ENCODE measurements at regions not wholly inside any gene's neighbourhood (a gene's known extent, or its start where the extent isn't known, plus 50 kb on each side); places are given as distances from the start of the nearest gene placed in this dataset.

DNA sequence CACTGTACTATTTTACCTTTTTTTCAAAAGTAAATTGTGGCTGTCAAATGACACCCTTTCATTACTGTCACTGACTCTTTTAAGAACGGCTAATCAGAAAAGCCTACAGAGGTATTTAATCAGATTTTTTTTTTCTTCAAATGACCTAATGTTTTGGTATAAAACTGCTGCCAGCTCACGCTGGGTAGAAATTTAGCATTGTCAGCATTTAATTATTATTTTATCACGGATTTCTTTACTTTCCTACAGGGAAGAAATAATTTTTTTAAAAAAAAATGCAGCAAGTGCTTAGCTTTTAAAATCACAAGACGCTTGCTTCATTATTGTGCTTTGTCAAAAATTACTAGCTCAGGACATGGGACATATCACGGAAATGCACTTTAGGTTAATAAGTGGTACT, 149.1 kb upstream of the FOXN3 start:
- TF ChIP-seq, protein P1, sequence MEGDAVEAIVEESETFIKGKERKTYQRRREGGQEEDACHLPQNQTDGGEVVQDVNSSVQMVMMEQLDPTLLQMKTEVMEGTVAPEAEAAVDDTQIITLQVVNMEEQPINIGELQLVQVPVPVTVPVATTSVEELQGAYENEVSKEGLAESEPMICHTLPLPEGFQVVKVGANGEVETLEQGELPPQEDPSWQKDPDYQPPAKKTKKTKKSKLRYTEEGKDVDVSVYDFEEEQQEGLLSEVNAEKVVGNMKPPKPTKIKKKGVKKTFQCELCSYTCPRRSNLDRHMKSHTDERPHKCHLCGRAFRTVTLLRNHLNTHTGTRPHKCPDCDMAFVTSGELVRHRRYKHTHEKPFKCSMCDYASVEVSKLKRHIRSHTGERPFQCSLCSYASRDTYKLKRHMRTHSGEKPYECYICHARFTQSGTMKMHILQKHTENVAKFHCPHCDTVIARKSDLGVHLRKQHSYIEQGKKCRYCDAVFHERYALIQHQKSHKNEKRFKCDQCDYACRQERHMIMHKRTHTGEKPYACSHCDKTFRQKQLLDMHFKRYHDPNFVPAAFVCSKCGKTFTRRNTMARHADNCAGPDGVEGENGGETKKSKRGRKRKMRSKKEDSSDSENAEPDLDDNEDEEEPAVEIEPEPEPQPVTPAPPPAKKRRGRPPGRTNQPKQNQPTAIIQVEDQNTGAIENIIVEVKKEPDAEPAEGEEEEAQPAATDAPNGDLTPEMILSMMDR (IDR thresholded peaks at IDR 0.05; ENCODE audit: low read depth, low read length) = no peak
- no peak for TF ChIP-seq POLR2A (IDR thresholded peaks at IDR 0.05; ENCODE audit: extremely low read depth, insufficient read length)
- no peak for TF ChIP-seq MYC (IDR thresholded peaks at IDR 0.05; ENCODE audit: low read depth, low read length)
- TF ChIP-seq, protein P2, sequence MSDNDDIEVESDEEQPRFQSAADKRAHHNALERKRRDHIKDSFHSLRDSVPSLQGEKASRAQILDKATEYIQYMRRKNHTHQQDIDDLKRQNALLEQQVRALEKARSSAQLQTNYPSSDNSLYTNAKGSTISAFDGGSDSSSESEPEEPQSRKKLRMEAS (IDR thresholded peaks at IDR 0.05; ENCODE audit: low read depth, low read length) = no peak

Data from NB4 (cell line).